ENCODE measurements at regions not wholly inside any gene's neighbourhood (a gene's known extent, or its start where the extent isn't known, plus 50 kb on each side); places are given as distances from the start of the nearest gene placed in this dataset.

- no TSS peak for BruUV-seq (replicated peaks)
- Histone ChIP-seq H3K9me3 (ENCODE audit: control insufficient read depth in 1 of 2, insufficient read depth in 1 of 2, low read depth in 1 of 2, low read length in 2 of 2) (no peaks in the 10 kb centered on the region), H3K27me3 (ENCODE audit: insufficient read depth, low read length) (no peaks in the 10 kb centered on the region), H4K20me1 (ENCODE audit: insufficient read depth) (no peaks in the 10 kb centered on the region), H3K4me1 (ENCODE audit: control insufficient read depth in 1 of 2, insufficient read depth in 2 of 2, low read length in 2 of 2) (peaks cover 23 to 25% of the 10 kb centered on the region in 2 experiments), H3K79me2 (ENCODE audit: insufficient read depth, low read length) (no peaks in the 10 kb centered on the region), H3K27ac (ENCODE audit: low read depth, low read length) (peak overlapping the region; percentile 61), H3K9me2 (ENCODE audit: insufficient read depth) (no peaks in the 10 kb centered on the region; the same call in 1 of the 2 replicates), H2AFZ (ENCODE audit: low read depth, low read length, poor library complexity, severe bottlenecking) (peak overlapping the region; percentile 74), H3K36me3 (ENCODE audit: control insufficient read depth in 1 of 2, insufficient read depth in 2 of 2, low read length in 2 of 2) (no peaks in the 10 kb centered on the region), H3K9ac (ENCODE audit: low read length) (no peak overlapping the region), H3K4me3 (replicated peaks in 1 of 2; ENCODE audit: low read depth in 1 of 2, low read length in 2 of 2) (peak overlapping the region in 1 of 2 experiments; percentile 13; a peak in 2 of 4 replicates), H3K4me2 (ENCODE audit: low read length) (peak overlapping the region; percentile 59)
- POLR2A ChIA-PET, result no interaction called here
- peak; percentile 78 for DNase-seq (ENCODE audit: low read depth, low spot score)
- intact Hi-C loops (cut with micrococcal nuclease), result no loop called here
- RAD21 ChIA-PET (ENCODE audit: low non-redundant PET in 1 of 2, low total read pairs in 2 of 2, uncharacterized antibody in 2 of 2, unreplicated experiment in 2 of 2), result no interaction called here
- ATAC-seq, result peak; percentile 94
- CTCF ChIA-PET, result no interaction called here
- TF ChIP-seq EZH2 (IDR thresholded peaks at IDR 0.05) (no peak), POLR2AphosphoS5 (IDR thresholded peaks at IDR 0.05; ENCODE audit: low read depth, low read length) (peak; percentile 41; the same call in 1 of the 2 replicates), ATF3 (IDR thresholded peaks at IDR 0.05) (0 out of 2 replicates have a peak, but pooled peaks have one; percentile 10), REST (IDR thresholded peaks at IDR 0.05; ENCODE audit: low read depth) (no peak), MAX (IDR thresholded peaks at IDR 0.05) (peak; percentile 48; the same call in 1 of the 2 replicates), SIN3A (IDR thresholded peaks at IDR 0.05; ENCODE audit: low read depth) (no peak), SP1 (IDR thresholded peaks at IDR 0.05; ENCODE audit: low read depth) (peak; percentile 71), ZFX (IDR thresholded peaks at IDR 0.05) (no peak), JUND (IDR thresholded peaks at IDR 0.05) (peak; percentile 92), YY1 (IDR thresholded peaks at IDR 0.05; ENCODE audit: extremely low read depth, insufficient replicate concordance, low read depth, low read length) (peak; percentile 10), ELF1 (IDR thresholded peaks at IDR 0.05; ENCODE audit: borderline replicate concordance, low read depth) (no peak), POLR2A (IDR thresholded peaks at IDR 0.05; ENCODE audit: borderline replicate concordance, extremely low read depth, insufficient read depth, insufficient read length) (no peak), FOSL1 (IDR thresholded peaks at IDR 0.05; ENCODE audit: low read depth) (peak; percentile 98), SRF (IDR thresholded peaks at IDR 0.05; ENCODE audit: low read depth) (peak; percentile 63), ZNF274 (IDR thresholded peaks at IDR 0.05; ENCODE audit: low read depth, low read length) (no peak), CBX3 (IDR thresholded peaks at IDR 0.05; ENCODE audit: low read depth) (peak; percentile 50; the same call in 1 of the 2 replicates), TCF7L2 (IDR thresholded peaks at IDR 0.05; ENCODE audit: borderline replicate concordance, extremely low read depth, insufficient read depth, insufficient read length) (peak; percentile 63), CTCF (IDR thresholded peaks at IDR 0.05 in 2 of 3, conservative IDR thresholded peaks at IDR 0.05 in 1 of 3; ENCODE audit: borderline replicate concordance in 1 of 3, insufficient read depth in 1 of 3, low read depth in 2 of 3, low read length in 2 of 3) (no peak), EZH2phosphoT487 (IDR thresholded peaks at IDR 0.05; ENCODE audit: borderline replicate concordance) (no peak), EGR1 (IDR thresholded peaks at IDR 0.05; ENCODE audit: low read depth) (no peak), CEBPB (IDR thresholded peaks at IDR 0.05; ENCODE audit: low read depth) (no peak)
These were observed 932.7 kb downstream of the TFAP2A start for GRCh38 chr6:9482030-9482738.
